ENCODE measurements at regions not wholly inside any gene's neighbourhood (a gene's known extent, or its start where the extent isn't known, plus 50 kb on each side); places are given as distances from the start of the nearest gene placed in this dataset.

GRCh38 chr12:58781609-58782008 is 138.7 kb downstream of the LRIG3 start:
- WGBS, 2 donors (ENCODE audit: low coverage in 1 of 2), result 80 to 87% methylated on average over 3 to 5 of the region's 5 CpGs
- TF ChIP-seq EP300 (IDR thresholded peaks at IDR 0.05) (no peak), CTCF (IDR thresholded peaks at IDR 0.05) (no peak), POLR2A (IDR thresholded peaks at IDR 0.05) (no peak), POLR2AphosphoS5 (IDR thresholded peaks at IDR 0.05) (no peak)
- Histone ChIP-seq H3K4me3 (no peak overlapping the region), H3K27ac (no peak overlapping the region), H3K4me1 (no peaks in the 10 kb centered on the region), H3K9me3 (no peaks in the 10 kb centered on the region), H3K27me3 (no peaks in the 10 kb centered on the region), H3K36me3 (no peaks in the 10 kb centered on the region)
- no peak for ATAC-seq

GRCh38 chr12:58787021-58787760 is 133.1 kb downstream of the LRIG3 start:
- TF ChIP-seq POLR2A (IDR thresholded peaks at IDR 0.05) (no peak), CTCF (IDR thresholded peaks at IDR 0.05) (no peak), POLR2AphosphoS5 (IDR thresholded peaks at IDR 0.05) (no peak), EP300 (IDR thresholded peaks at IDR 0.05) (no peak)
- Histone ChIP-seq H3K4me3 (no peak overlapping the region), H3K27ac (no peak overlapping the region), H3K4me1 (no peaks in the 10 kb centered on the region), H3K36me3 (no peaks in the 10 kb centered on the region), H3K27me3 (no peaks in the 10 kb centered on the region), H3K9me3 (no peaks in the 10 kb centered on the region)
- no peak for ATAC-seq
- WGBS, 2 donors (ENCODE audit: low coverage in 1 of 2), result 75 to 82% methylated on average over 2 to 4 of the region's 4 CpGs

GRCh38 chr12:58794859-58795258 is 125.4 kb downstream of the LRIG3 start:
- Histone ChIP-seq H3K4me1 (no peaks in the 10 kb centered on the region), H3K27ac (no peak overlapping the region), H3K36me3 (no peaks in the 10 kb centered on the region), H3K9me3 (peaks cover 0 to 4% (median 0%) of the 10 kb centered on the region in 3 donors), H3K4me3 (no peak overlapping the region), H3K27me3 (no peaks in the 10 kb centered on the region)
- no peak for ATAC-seq
- WGBS, 2 donors (ENCODE audit: low coverage in 1 of 2), result 98% methylated on average over 5 to 6 of the region's 6 CpGs
- TF ChIP-seq POLR2AphosphoS5 (IDR thresholded peaks at IDR 0.05) (no peak), POLR2A (IDR thresholded peaks at IDR 0.05) (no peak), CTCF (IDR thresholded peaks at IDR 0.05) (no peak), EP300 (IDR thresholded peaks at IDR 0.05) (no peak)

GRCh38 chr12:58795825-58796224 is 124.5 kb downstream of the LRIG3 start:
- no peak overlapping the region for H3K27ac ChIP-seq
- no peaks in the 10 kb centered on the region for H3K4me1 ChIP-seq
- peaks cover 0 to 4% (median 0%) of the 10 kb centered on the region in 3 donors for H3K9me3 ChIP-seq
- WGBS, 2 donors (ENCODE audit: low coverage in 1 of 2), result 75 to 87% methylated on average over 3 of the region's 3 CpGs
- ATAC-seq, result no peak
- no peaks in the 10 kb centered on the region for H3K27me3 ChIP-seq
- no peaks in the 10 kb centered on the region for H3K36me3 ChIP-seq
- H3K4me3 ChIP-seq, result no peak overlapping the region
- TF ChIP-seq EP300 (IDR thresholded peaks at IDR 0.05) (no peak), CTCF (IDR thresholded peaks at IDR 0.05) (no peak), POLR2AphosphoS5 (IDR thresholded peaks at IDR 0.05) (no peak), POLR2A (IDR thresholded peaks at IDR 0.05) (no peak)

- no peaks in the 10 kb centered on the region for H3K27me3 ChIP-seq
- WGBS, 2 donors (ENCODE audit: low coverage in 1 of 2), result 47 to 78% methylated on average over 1 of the region's 1 CpG
- peaks cover 0 to 4% (median 0%) of the 10 kb centered on the region in 3 donors for H3K9me3 ChIP-seq
- TF ChIP-seq POLR2AphosphoS5 (IDR thresholded peaks at IDR 0.05) (no peak), EP300 (IDR thresholded peaks at IDR 0.05) (no peak), POLR2A (IDR thresholded peaks at IDR 0.05) (no peak), CTCF (IDR thresholded peaks at IDR 0.05) (no peak)
- H3K36me3 ChIP-seq, result no peaks in the 10 kb centered on the region
- H3K4me3 ChIP-seq, result no peak overlapping the region
- H3K27ac ChIP-seq, result no peak overlapping the region
- no peak for ATAC-seq
- H3K4me1 ChIP-seq, result no peaks in the 10 kb centered on the region
Measured at GRCh38 chr12:58801986-58802385, 118.3 kb downstream of the LRIG3 start.

All from gastroesophageal sphincter (tissue), 4 donors.